ENCODE measurements at regions not wholly inside any gene's neighbourhood (a gene's known extent, or its start where the extent isn't known, plus 50 kb on each side); places are given as distances from the start of the nearest gene placed in this dataset.

GRCh38 chr2:16871411-16871810 lies 205.8 kb upstream of the CYRIA start:
- no peaks in the 10 kb centered on the region for H3K79me2 ChIP-seq
- no peak overlapping the region for H3K9ac ChIP-seq
- no peaks in the 10 kb centered on the region for H3K36me3 ChIP-seq (ENCODE audit: control insufficient read depth, insufficient read depth, low read length)
- H2AFZ ChIP-seq, result no peak overlapping the region
- no peaks in the 10 kb centered on the region for H3K4me1 ChIP-seq
- no peak overlapping the region for H3K27ac ChIP-seq
- no peak for TF ChIP-seq CTCF (IDR thresholded peaks at IDR 0.05)
- H3K4me3 ChIP-seq (ENCODE audit: low read depth, low read length), result no peak overlapping the region
- H3K4me2 ChIP-seq (ENCODE audit: low read length), result no peak overlapping the region
- no peaks in the 10 kb centered on the region for H3K9me3 ChIP-seq (ENCODE audit: control insufficient read depth, low read length)
- no peaks in the 10 kb centered on the region for H3K27me3 ChIP-seq (ENCODE audit: control insufficient read depth, insufficient read depth, low read length)

- no peaks in the 10 kb centered on the region for H3K4me1 ChIP-seq
- H3K4me3 ChIP-seq (ENCODE audit: low read depth, low read length), result no peak overlapping the region
- no peak for TF ChIP-seq CTCF (IDR thresholded peaks at IDR 0.05)
- no peaks in the 10 kb centered on the region for H3K36me3 ChIP-seq (ENCODE audit: control insufficient read depth, insufficient read depth, low read length)
- no peak overlapping the region for H2AFZ ChIP-seq
- H3K9me3 ChIP-seq (ENCODE audit: control insufficient read depth, low read length), result no peaks in the 10 kb centered on the region
- H3K79me2 ChIP-seq, result no peaks in the 10 kb centered on the region
- no peak overlapping the region for H3K4me2 ChIP-seq (ENCODE audit: low read length)
- H3K9ac ChIP-seq, result no peak overlapping the region
- H3K27ac ChIP-seq, result no peak overlapping the region
- H3K27me3 ChIP-seq (ENCODE audit: control insufficient read depth, insufficient read depth, low read length), result no peaks in the 10 kb centered on the region
Observed at GRCh38 chr2:16870491-16871076, 204.9 kb upstream of the CYRIA start.

- TF ChIP-seq CTCF (IDR thresholded peaks at IDR 0.05), result no peak
- Histone ChIP-seq H3K27ac (no peak overlapping the region), H3K9me3 (ENCODE audit: control insufficient read depth, low read length) (no peaks in the 10 kb centered on the region), H3K4me2 (ENCODE audit: low read length) (no peak overlapping the region), H3K9ac (no peak overlapping the region), H2AFZ (no peak overlapping the region), H3K4me3 (ENCODE audit: low read depth, low read length) (no peak overlapping the region), H3K4me1 (no peaks in the 10 kb centered on the region), H3K27me3 (ENCODE audit: control insufficient read depth, insufficient read depth, low read length) (no peaks in the 10 kb centered on the region), H3K36me3 (ENCODE audit: control insufficient read depth, insufficient read depth, low read length) (no peaks in the 10 kb centered on the region), H3K79me2 (no peaks in the 10 kb centered on the region)
Observed at GRCh38 chr2:16869711-16870110, 204.1 kb upstream of the CYRIA start.

GRCh38 chr2:16862471-16862870 lies 196.8 kb upstream of the CYRIA start:
- Histone ChIP-seq H3K9me3 (ENCODE audit: control insufficient read depth, low read length) (no peaks in the 10 kb centered on the region), H3K36me3 (ENCODE audit: control insufficient read depth, insufficient read depth, low read length) (no peaks in the 10 kb centered on the region), H3K4me2 (ENCODE audit: low read length) (no peak overlapping the region), H3K4me3 (ENCODE audit: low read depth, low read length) (no peak overlapping the region), H3K4me1 (no peaks in the 10 kb centered on the region), H3K27ac (no peak overlapping the region), H3K79me2 (no peaks in the 10 kb centered on the region), H2AFZ (no peak overlapping the region), H3K9ac (no peak overlapping the region), H3K27me3 (ENCODE audit: control insufficient read depth, insufficient read depth, low read length) (no peaks in the 10 kb centered on the region)
- TF ChIP-seq CTCF (IDR thresholded peaks at IDR 0.05), result no peak

GRCh38 chr2:16861530-16861929 lies 195.9 kb upstream of the CYRIA start:
- no peaks in the 10 kb centered on the region for H3K36me3 ChIP-seq (ENCODE audit: control insufficient read depth, insufficient read depth, low read length)
- H3K4me2 ChIP-seq (ENCODE audit: low read length), result no peak overlapping the region
- TF ChIP-seq CTCF (IDR thresholded peaks at IDR 0.05), result no peak
- no peak overlapping the region for H2AFZ ChIP-seq
- H3K4me3 ChIP-seq (ENCODE audit: low read depth, low read length), result no peak overlapping the region
- H3K9me3 ChIP-seq (ENCODE audit: control insufficient read depth, low read length), result no peaks in the 10 kb centered on the region
- no peaks in the 10 kb centered on the region for H3K4me1 ChIP-seq
- no peak overlapping the region for H3K27ac ChIP-seq
- H3K9ac ChIP-seq, result no peak overlapping the region
- H3K79me2 ChIP-seq, result no peaks in the 10 kb centered on the region
- no peaks in the 10 kb centered on the region for H3K27me3 ChIP-seq (ENCODE audit: control insufficient read depth, insufficient read depth, low read length)

Measured in parathyroid adenoma (tissue), 2 donors.